ENCODE measurements at regions not wholly inside any gene's neighbourhood (a gene's known extent, or its start where the extent isn't known, plus 50 kb on each side); places are given as distances from the start of the nearest gene placed in this dataset.
A peak's percentile ranks its signal among the peaks of the same experiment; 100 is the strongest.
"Not testable (repeated sequence)": the region's sequence is repeated elsewhere in the genome, so short reads cannot be mapped to it uniquely, and the experiment has no call there.

GRCh38 chr3:125683067-125683829 is 88.0 kb upstream of the OSBPL11 start:
- H3K4me3 Mint-ChIP-seq, result no peak overlapping the region
- no peaks in the 10 kb centered on the region for H3K4me1 Mint-ChIP-seq (ENCODE audit: low read depth)
- no peak overlapping the region for H3K27ac Mint-ChIP-seq

GRCh38 chr3:125684199-125684598 is 88.9 kb upstream of the OSBPL11 start:
- no peak overlapping the region for H3K4me3 Mint-ChIP-seq
- H3K4me1 Mint-ChIP-seq (ENCODE audit: low read depth), result no peaks in the 10 kb centered on the region
- no peak overlapping the region for H3K27ac Mint-ChIP-seq
- H3K27me3 Mint-ChIP-seq (ENCODE audit: low read depth), result peaks cover 6% of the 10 kb centered on the region
- H3K36me3 Mint-ChIP-seq (ENCODE audit: low read depth), result no peaks in the 10 kb centered on the region
- H3K9me3 Mint-ChIP-seq, result no peaks in the 10 kb centered on the region

More at GRCh38 chr3:125683067-125683829, 88.0 kb upstream of the OSBPL11 start:
- Mint-ChIP-seq H3K27me3 (ENCODE audit: low read depth) (peaks cover 6% of the 10 kb centered on the region), H3K36me3 (ENCODE audit: low read depth) (no peaks in the 10 kb centered on the region), H3K9me3 (no peaks in the 10 kb centered on the region)

- not testable (repeated sequence) for H3K9me3 Mint-ChIP-seq; H3K27me3 Mint-ChIP-seq (ENCODE audit: low read depth); H3K36me3 Mint-ChIP-seq (ENCODE audit: low read depth); H3K4me3 Mint-ChIP-seq; H3K27ac Mint-ChIP-seq; H3K4me1 Mint-ChIP-seq (ENCODE audit: low read depth)
Measured at GRCh38 chr3:125685741-125686140, 90.4 kb upstream of the OSBPL11 start.

- no peaks in the 10 kb centered on the region for H3K36me3 Mint-ChIP-seq (ENCODE audit: low read depth)
- H3K4me1 Mint-ChIP-seq (ENCODE audit: low read depth), result no peaks in the 10 kb centered on the region
- no peaks in the 10 kb centered on the region for H3K27me3 Mint-ChIP-seq (ENCODE audit: low read depth)
- no peak overlapping the region for H3K4me3 Mint-ChIP-seq
- H3K9me3 Mint-ChIP-seq, result no peaks in the 10 kb centered on the region
- no peak overlapping the region for H3K27ac Mint-ChIP-seq
Measured at GRCh38 chr3:125692361-125692760, 97.1 kb upstream of the OSBPL11 start.

- no peak overlapping the region for H3K4me3 Mint-ChIP-seq
- no peak overlapping the region for H3K27ac Mint-ChIP-seq
- H3K36me3 Mint-ChIP-seq (ENCODE audit: low read depth), result no peaks in the 10 kb centered on the region
- H3K27me3 Mint-ChIP-seq (ENCODE audit: low read depth), result no peaks in the 10 kb centered on the region
- H3K9me3 Mint-ChIP-seq, result no peaks in the 10 kb centered on the region
- peaks cover 5% of the 10 kb centered on the region for H3K4me1 Mint-ChIP-seq (ENCODE audit: low read depth)
Measured at GRCh38 chr3:125693887-125694286, 98.6 kb upstream of the OSBPL11 start.

GRCh38 chr3:125694761-125695294 is 99.5 kb upstream of the OSBPL11 start:
- Mint-ChIP-seq H3K27me3 (ENCODE audit: low read depth) (no peaks in the 10 kb centered on the region), H3K9me3 (no peaks in the 10 kb centered on the region), H3K4me1 (ENCODE audit: low read depth) (peaks cover 5% of the 10 kb centered on the region), H3K27ac (no peak overlapping the region), H3K36me3 (ENCODE audit: low read depth) (no peaks in the 10 kb centered on the region), H3K4me3 (no peak overlapping the region)

GRCh38 chr3:125695688-125696087 is 100.4 kb upstream of the OSBPL11 start:
- Mint-ChIP-seq H3K4me1 (ENCODE audit: low read depth) (peaks cover 5% of the 10 kb centered on the region), H3K27me3 (ENCODE audit: low read depth) (no peaks in the 10 kb centered on the region), H3K4me3 (no peak overlapping the region), H3K9me3 (no peaks in the 10 kb centered on the region), H3K27ac (no peak overlapping the region), H3K36me3 (ENCODE audit: low read depth) (no peaks in the 10 kb centered on the region)

GRCh38 chr3:125697126-125697525 is 101.8 kb upstream of the OSBPL11 start:
- H3K27ac Mint-ChIP-seq; H3K4me1 Mint-ChIP-seq (ENCODE audit: low read depth); H3K9me3 Mint-ChIP-seq; H3K36me3 Mint-ChIP-seq (ENCODE audit: low read depth); H3K27me3 Mint-ChIP-seq (ENCODE audit: low read depth); H3K4me3 Mint-ChIP-seq: not testable (repeated sequence)

- not testable (repeated sequence) for H3K4me1 Mint-ChIP-seq (ENCODE audit: low read depth); H3K9me3 Mint-ChIP-seq; H3K27ac Mint-ChIP-seq; H3K4me3 Mint-ChIP-seq; H3K27me3 Mint-ChIP-seq (ENCODE audit: low read depth); H3K36me3 Mint-ChIP-seq (ENCODE audit: low read depth)
Measured at GRCh38 chr3:125697979-125698640, 102.8 kb upstream of the OSBPL11 start.

- no peak overlapping the region for H3K4me3 Mint-ChIP-seq
- no peaks in the 10 kb centered on the region for H3K27me3 Mint-ChIP-seq (ENCODE audit: low read depth)
- no peaks in the 10 kb centered on the region for H3K36me3 Mint-ChIP-seq (ENCODE audit: low read depth)
- no peaks in the 10 kb centered on the region for H3K9me3 Mint-ChIP-seq
- H3K4me1 Mint-ChIP-seq (ENCODE audit: low read depth), result peaks cover 5% of the 10 kb centered on the region
- H3K27ac Mint-ChIP-seq, result no peak overlapping the region
Measured at GRCh38 chr3:125715651-125716050, 120.4 kb upstream of the OSBPL11 start.

- not testable (repeated sequence) for H3K27me3 Mint-ChIP-seq (ENCODE audit: low read depth); H3K9me3 Mint-ChIP-seq; H3K36me3 Mint-ChIP-seq (ENCODE audit: low read depth); H3K4me1 Mint-ChIP-seq (ENCODE audit: low read depth); H3K27ac Mint-ChIP-seq; H3K4me3 Mint-ChIP-seq
Measured at GRCh38 chr3:125732151-125732550, 136.9 kb upstream of the OSBPL11 start.

- Mint-ChIP-seq H3K4me1 (ENCODE audit: low read depth) (peaks cover 11% of the 10 kb centered on the region), H3K27ac (peak overlapping the region; percentile 31)
- not testable (repeated sequence) for H3K4me3 Mint-ChIP-seq; H3K9me3 Mint-ChIP-seq; H3K27me3 Mint-ChIP-seq (ENCODE audit: low read depth); H3K36me3 Mint-ChIP-seq (ENCODE audit: low read depth)
Measured at GRCh38 chr3:125741991-125742718, 146.9 kb upstream of the OSBPL11 start.

GRCh38 chr3:125742845-125743244 is 147.5 kb upstream of the OSBPL11 start:
- peaks cover 11% of the 10 kb centered on the region for H3K4me1 Mint-ChIP-seq (ENCODE audit: low read depth)
- not testable (repeated sequence) for H3K27me3 Mint-ChIP-seq (ENCODE audit: low read depth); H3K36me3 Mint-ChIP-seq (ENCODE audit: low read depth); H3K9me3 Mint-ChIP-seq; H3K27ac Mint-ChIP-seq; H3K4me3 Mint-ChIP-seq

- not testable (repeated sequence) for H3K4me3 Mint-ChIP-seq; H3K27ac Mint-ChIP-seq; H3K9me3 Mint-ChIP-seq; H3K27me3 Mint-ChIP-seq (ENCODE audit: low read depth); H3K4me1 Mint-ChIP-seq (ENCODE audit: low read depth); H3K36me3 Mint-ChIP-seq (ENCODE audit: low read depth)
Measured at GRCh38 chr3:125757050-125757449, 161.8 kb upstream of the OSBPL11 start.

- peaks cover 14% of the 10 kb centered on the region for H3K27me3 Mint-ChIP-seq (ENCODE audit: low read depth)
- not testable (repeated sequence) for H3K27ac Mint-ChIP-seq; H3K36me3 Mint-ChIP-seq (ENCODE audit: low read depth); H3K9me3 Mint-ChIP-seq; H3K4me1 Mint-ChIP-seq (ENCODE audit: low read depth); H3K4me3 Mint-ChIP-seq
Measured at GRCh38 chr3:125758641-125759130, 163.4 kb upstream of the OSBPL11 start.

Measured in T-helper 1 cell treated with Interleukin-12 subunit alpha and Interleukin-12 subunit beta and Interleukin-4 antibody, amounts not matched to agents 30 μg/mL and 1 μg/mL, for 36 hours (primary cell).